IMR-90 (cell line): ENCODE measurements at regions not wholly inside any gene's neighbourhood (a gene's known extent, or its start where the extent isn't known, plus 50 kb on each side); places are given as distances from the start of the nearest gene placed in this dataset.

Experiments used
- MAZ ChIP-seq: IDR thresholded peaks from 2 replicates; pipeline ENCODE4 v1.6.1; 2012; ENCODE audit warnings: low read depth, mild to moderate bottlenecking, low read length, improper control_type of control experiment, moderate library complexity, borderline replicate concordance
- POLR2A ChIP-seq: IDR thresholded peaks from 2 replicates; pipeline ENCODE4 v1.6.1; 2012; ENCODE audit warnings: mild to moderate bottlenecking, low read depth, low read length
- RAD21 ChIP-seq: IDR thresholded peaks from 2 replicates; pipeline ENCODE4 v1.6.1; 2012; ENCODE audit warnings: low read length, improper control_type of control experiment
- SMC3 ChIP-seq: fragments of 150-350 bp; IDR thresholded peaks from 2 replicates; pipeline ENCODE4 v1.6.1; 2016; ENCODE audit warnings: low read depth, mild to moderate bottlenecking, antibody characterized with exemption, low read length, moderate library complexity
- TF ChIP-seq, protein P1 (sequence below): fragments of 150-350 bp; IDR thresholded peaks from 2 replicates; pipeline ENCODE4 v1.6.1; 2017; ENCODE audit warnings: mild to moderate bottlenecking, antibody characterized with exemption, low read length, low read depth
- TF ChIP-seq, protein P2 (sequence below): conservative IDR thresholded peaks from 2 replicates; pipeline ENCODE4 v1.5.1; 2012; ENCODE audit warnings: mild to moderate bottlenecking, low read depth, low read length, improper control_type of control experiment

DNA sequence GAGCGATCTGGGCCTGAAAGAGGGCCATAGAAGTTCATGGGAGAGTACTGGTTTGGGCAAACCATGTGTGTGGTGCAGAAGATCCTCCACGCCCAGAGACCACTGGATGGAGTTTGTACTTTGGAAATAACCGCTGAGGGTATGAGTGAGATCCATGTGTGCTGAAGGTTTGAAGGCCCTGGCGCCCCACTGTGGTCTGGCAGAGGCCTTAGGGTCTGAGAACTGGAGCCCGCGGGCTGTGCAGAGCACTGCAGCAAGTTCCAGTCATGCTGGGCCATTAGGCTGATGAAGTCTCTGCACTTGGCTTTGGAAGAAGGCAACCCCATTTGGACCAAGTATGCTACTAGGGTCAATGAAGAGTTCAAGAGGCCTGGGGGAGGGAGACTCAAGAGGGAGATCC is 186.4 kb downstream of the BUD13 start:
- TF ChIP-seq MAZ (no peak), SMC3 (no peak), POLR2A (no peak), RAD21 (no peak)
- TF ChIP-seq, protein P1, sequence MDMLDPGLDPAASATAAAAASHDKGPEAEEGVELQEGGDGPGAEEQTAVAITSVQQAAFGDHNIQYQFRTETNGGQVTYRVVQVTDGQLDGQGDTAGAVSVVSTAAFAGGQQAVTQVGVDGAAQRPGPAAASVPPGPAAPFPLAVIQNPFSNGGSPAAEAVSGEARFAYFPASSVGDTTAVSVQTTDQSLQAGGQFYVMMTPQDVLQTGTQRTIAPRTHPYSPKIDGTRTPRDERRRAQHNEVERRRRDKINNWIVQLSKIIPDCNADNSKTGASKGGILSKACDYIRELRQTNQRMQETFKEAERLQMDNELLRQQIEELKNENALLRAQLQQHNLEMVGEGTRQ: no peak
- TF ChIP-seq, protein P2, sequence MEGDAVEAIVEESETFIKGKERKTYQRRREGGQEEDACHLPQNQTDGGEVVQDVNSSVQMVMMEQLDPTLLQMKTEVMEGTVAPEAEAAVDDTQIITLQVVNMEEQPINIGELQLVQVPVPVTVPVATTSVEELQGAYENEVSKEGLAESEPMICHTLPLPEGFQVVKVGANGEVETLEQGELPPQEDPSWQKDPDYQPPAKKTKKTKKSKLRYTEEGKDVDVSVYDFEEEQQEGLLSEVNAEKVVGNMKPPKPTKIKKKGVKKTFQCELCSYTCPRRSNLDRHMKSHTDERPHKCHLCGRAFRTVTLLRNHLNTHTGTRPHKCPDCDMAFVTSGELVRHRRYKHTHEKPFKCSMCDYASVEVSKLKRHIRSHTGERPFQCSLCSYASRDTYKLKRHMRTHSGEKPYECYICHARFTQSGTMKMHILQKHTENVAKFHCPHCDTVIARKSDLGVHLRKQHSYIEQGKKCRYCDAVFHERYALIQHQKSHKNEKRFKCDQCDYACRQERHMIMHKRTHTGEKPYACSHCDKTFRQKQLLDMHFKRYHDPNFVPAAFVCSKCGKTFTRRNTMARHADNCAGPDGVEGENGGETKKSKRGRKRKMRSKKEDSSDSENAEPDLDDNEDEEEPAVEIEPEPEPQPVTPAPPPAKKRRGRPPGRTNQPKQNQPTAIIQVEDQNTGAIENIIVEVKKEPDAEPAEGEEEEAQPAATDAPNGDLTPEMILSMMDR: no peak
